GM23248 (cell line): ENCODE measurements at regions not wholly inside any gene's neighbourhood (a gene's known extent, or its start where the extent isn't known, plus 50 kb on each side); places are given as distances from the start of the nearest gene placed in this dataset.

Source experiments
- EZH2 ChIP-seq: fragments of 200-600 bp; sonication (generic); IDR thresholded peaks from 2 replicates; pipeline ENCODE4 v1.6.1; 2018; ENCODE audit warnings: antibody characterized with exemption, mild to moderate bottlenecking; ENCODE audit not compliant: insufficient read depth, poor library complexity, severe bottlenecking
- EZH2phosphoT487 ChIP-seq: fragments of 200-600 bp; sonication (generic); IDR thresholded peaks from 2 replicates; pipeline ENCODE4 v1.6.1; 2018; ENCODE audit warnings: antibody characterized with exemption, moderate library complexity, mild to moderate bottlenecking, low read depth; ENCODE audit not compliant: insufficient read depth

GRCh38 chr1:244150665-244151064, 99.6 kb downstream of the ZBTB18 start:
- TF ChIP-seq EZH2 (no peak), EZH2phosphoT487 (no peak)
